Body of pancreas (tissue), 4 donors: ENCODE measurements at regions not wholly inside any gene's neighbourhood (a gene's known extent, or its start where the extent isn't known, plus 50 kb on each side); places are given as distances from the start of the nearest gene placed in this dataset.

Experiments used
- CTCF ChIP-seq, 7 experiments: fragments of 450-650 bp in 4 of 7; fragments of 200-600 bp in 3 of 7; sonication (generic) in 3 of 7; IDR thresholded peaks; one replicate each; pipeline ENCODE4 v1.5.1; 2016 to 2019; ENCODE audit warnings: antibody characterized with exemption in 7 of 7
- POLR2A ChIP-seq, 3 donors: fragments of 450-650 bp; IDR thresholded peaks; one replicate each; pipeline ENCODE4 v1.6.1; 2016; ENCODE audit warnings: antibody characterized with exemption in 3 of 3, mild to moderate bottlenecking in 2 of 3

- TF ChIP-seq CTCF (IDR thresholded peaks at IDR 0.05) (no peak), POLR2A (IDR thresholded peaks at IDR 0.05) (no peak)
These were observed 611.0 kb upstream of the SGCG start for GRCh38 chr13:22569811-22570210.
